Body of pancreas (tissue), 4 donors: ENCODE measurements at regions not wholly inside any gene's neighbourhood (a gene's known extent, or its start where the extent isn't known, plus 50 kb on each side); places are given as distances from the start of the nearest gene placed in this dataset.

Experiments used
- ATAC-seq: fragments of 150-250 bp; one replicate; pipeline ENCODE4 v1.9.1; 2016
- DNase-seq, 4 donors: peaks; one replicate each; pipeline ENCODE4 v3.0.0-alpha.2; 2019
- H3K27ac ChIP-seq, 4 donors: fragments of 200-600 bp; sonication (generic); 1 replicate in 3 of 4; 2 replicates in 1 of 4; pipeline versions ENCODE4 v1.5.1 to v1.6.1; 2016 to 2019; ENCODE audit warnings: mild to moderate bottlenecking in 1 of 4, mixed read lengths in 1 of 4, moderate library complexity in 1 of 4
- H3K27me3 ChIP-seq, 2 donors: fragments of 200-600 bp; sonication (generic); one replicate each; pipeline ENCODE4 v1.6.0; 2016; ENCODE audit warnings: mild to moderate bottlenecking in 1 of 2
- H3K36me3 ChIP-seq, 2 donors: fragments of 200-600 bp; sonication (generic); replicated peaks in 1 of 2; 2 replicates each; pipeline ENCODE4 v1.5.1; 2016; ENCODE audit warnings: low read depth in 2 of 2; ENCODE audit not compliant: insufficient read depth in 1 of 2
- H3K4me1 ChIP-seq: fragments of 200-600 bp; sonication (generic); one replicate; pipeline ENCODE4 v1.6.0; 2016
- H3K4me3 ChIP-seq, 2 donors: fragments of 200-600 bp; sonication (generic); 1 replicate in 1 of 2; 2 replicates in 1 of 2; pipeline ENCODE4 v1.5.1; 2016 to 2019
- H3K9me3 ChIP-seq, 3 donors: fragments of 200-600 bp; sonication (generic); 1 replicate in 2 of 3; 2 replicates in 1 of 3; pipeline ENCODE4 v1.5.1; 2016
- POLR2A ChIP-seq, 3 donors: fragments of 450-650 bp; IDR thresholded peaks; one replicate each; pipeline ENCODE4 v1.6.1; 2016; ENCODE audit warnings: antibody characterized with exemption in 3 of 3, mild to moderate bottlenecking in 2 of 3
- WGBS, 2 donors: methylation state at CpG; one replicate each; pipeline ENCODE4 v1.1.5; 2017; 5-methylcytosine and 5-hydroxymethylcytosine counted together
- intact Hi-C: fragments of 100-400 bp; cut with DNase I; formaldehyde crosslinking; loops from one replicate; pipeline ENCODE4 v1.15.1; 2023
- TF ChIP-seq, protein P1 (sequence below), 7 experiments: fragments of 450-650 bp in 4 of 7; fragments of 200-600 bp in 3 of 7; sonication (generic) in 3 of 7; IDR thresholded peaks; one replicate each; pipeline ENCODE4 v1.5.1; 2016 to 2019; ENCODE audit warnings: antibody characterized with exemption in 7 of 7

DNA sequence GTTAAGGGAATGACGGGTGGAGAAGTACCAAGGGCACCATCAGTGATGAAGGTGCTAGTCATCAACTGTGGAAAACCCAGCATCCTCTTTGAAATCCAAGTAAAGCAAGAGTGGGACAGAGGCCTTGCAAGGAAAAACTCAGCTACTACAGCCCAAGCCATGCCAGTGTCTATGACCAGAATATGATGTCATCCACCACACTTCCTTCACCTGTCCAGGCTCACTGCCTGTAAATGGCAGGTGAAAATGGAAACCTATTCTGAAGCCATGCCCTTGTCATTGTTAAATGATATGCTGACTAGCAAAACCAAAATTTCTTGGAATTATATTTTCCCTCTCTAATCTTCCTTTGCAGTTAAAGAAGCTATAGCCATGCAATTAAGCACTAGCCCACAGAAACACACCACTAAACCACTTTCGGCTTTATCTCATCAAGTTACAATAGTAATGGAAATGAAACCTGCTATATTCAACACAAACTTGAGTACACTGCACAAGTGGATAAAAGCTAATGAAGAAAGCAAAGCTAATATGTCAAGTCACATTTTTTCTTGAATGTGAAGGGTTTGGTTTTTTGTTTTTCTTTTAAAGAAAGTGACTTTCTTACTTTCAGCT lies 96.3 kb upstream of the RALGPS2 start:
- no peak for ATAC-seq
- intact Hi-C loops: no loop called here
- 86 to 91% methylated on average over 2 of the region's 2 CpGs for WGBS, 2 donors

DNA sequence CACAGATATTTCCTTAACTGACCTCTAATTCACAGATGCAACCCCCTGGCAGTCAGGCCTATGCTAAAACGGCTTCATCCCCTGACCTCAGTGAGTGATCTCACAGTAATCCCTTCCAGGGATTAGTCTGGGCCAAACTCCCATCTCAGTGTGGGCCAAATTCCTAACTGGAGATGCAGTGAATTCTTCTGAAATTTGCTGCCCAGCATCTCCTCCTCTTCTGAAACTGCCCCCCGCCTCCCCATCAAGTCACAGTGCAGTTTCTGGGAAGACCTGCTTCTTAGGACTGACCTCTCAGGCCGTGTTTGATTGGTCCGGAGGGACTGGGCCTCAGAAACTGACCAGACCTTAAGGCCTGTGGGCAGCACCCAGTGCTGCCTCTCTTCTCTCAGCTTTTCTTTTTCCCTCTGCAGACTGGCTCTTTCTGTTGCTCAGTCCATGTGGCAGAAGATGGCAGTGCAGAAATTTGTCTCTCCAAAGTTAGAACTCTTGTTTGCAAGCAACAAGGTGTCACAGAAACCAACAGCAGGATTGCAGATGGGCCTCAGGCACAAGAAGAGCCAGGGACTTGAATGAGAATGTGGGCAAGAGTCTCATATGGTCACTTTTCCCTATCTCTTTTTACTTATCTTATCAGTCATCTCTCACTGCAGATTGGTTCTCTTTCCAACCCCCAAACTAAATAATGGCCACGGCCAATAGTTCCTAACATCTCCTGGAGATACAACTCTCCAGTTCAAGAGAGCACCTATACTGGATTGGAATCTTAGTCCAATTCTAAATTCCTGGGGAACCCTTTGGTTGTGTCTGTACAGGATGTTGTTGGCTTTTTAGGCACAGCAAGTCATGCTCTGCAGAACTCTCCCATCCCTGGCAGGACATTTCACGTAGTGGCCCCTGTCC lies 95.5 kb upstream of the RALGPS2 start:
- Histone ChIP-seq H3K4me1 (no peaks in the 10 kb centered on the region), H3K27me3 (no peaks in the 10 kb centered on the region), H3K4me3 (no peak overlapping the region), H3K27ac (no peak overlapping the region), H3K9me3 (no peaks in the 10 kb centered on the region), H3K36me3 (no peaks in the 10 kb centered on the region)
- intact Hi-C loops: no loop called here
- TF ChIP-seq, protein P1, sequence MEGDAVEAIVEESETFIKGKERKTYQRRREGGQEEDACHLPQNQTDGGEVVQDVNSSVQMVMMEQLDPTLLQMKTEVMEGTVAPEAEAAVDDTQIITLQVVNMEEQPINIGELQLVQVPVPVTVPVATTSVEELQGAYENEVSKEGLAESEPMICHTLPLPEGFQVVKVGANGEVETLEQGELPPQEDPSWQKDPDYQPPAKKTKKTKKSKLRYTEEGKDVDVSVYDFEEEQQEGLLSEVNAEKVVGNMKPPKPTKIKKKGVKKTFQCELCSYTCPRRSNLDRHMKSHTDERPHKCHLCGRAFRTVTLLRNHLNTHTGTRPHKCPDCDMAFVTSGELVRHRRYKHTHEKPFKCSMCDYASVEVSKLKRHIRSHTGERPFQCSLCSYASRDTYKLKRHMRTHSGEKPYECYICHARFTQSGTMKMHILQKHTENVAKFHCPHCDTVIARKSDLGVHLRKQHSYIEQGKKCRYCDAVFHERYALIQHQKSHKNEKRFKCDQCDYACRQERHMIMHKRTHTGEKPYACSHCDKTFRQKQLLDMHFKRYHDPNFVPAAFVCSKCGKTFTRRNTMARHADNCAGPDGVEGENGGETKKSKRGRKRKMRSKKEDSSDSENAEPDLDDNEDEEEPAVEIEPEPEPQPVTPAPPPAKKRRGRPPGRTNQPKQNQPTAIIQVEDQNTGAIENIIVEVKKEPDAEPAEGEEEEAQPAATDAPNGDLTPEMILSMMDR (IDR thresholded peaks at IDR 0.05): no peak
- DNase-seq: peak in 1 of 4 donors; percentile 22
- ATAC-seq: no peak
- WGBS, 2 donors: 82 to 92% methylated on average over 6 of the region's 6 CpGs

More for the DNA sequence above, 96.3 kb upstream of the RALGPS2 start:
- no peaks in the 10 kb centered on the region for H3K27me3 ChIP-seq
- no peak overlapping the region for H3K4me3 ChIP-seq
- H3K4me1 ChIP-seq: no peaks in the 10 kb centered on the region
- DNase-seq: no peak
- no peak overlapping the region for H3K27ac ChIP-seq
- TF ChIP-seq POLR2A (IDR thresholded peaks at IDR 0.05): no peak
- TF ChIP-seq, protein P1 (IDR thresholded peaks at IDR 0.05): no peak
- H3K36me3 ChIP-seq: no peaks in the 10 kb centered on the region
- no peaks in the 10 kb centered on the region for H3K9me3 ChIP-seq

DNA sequence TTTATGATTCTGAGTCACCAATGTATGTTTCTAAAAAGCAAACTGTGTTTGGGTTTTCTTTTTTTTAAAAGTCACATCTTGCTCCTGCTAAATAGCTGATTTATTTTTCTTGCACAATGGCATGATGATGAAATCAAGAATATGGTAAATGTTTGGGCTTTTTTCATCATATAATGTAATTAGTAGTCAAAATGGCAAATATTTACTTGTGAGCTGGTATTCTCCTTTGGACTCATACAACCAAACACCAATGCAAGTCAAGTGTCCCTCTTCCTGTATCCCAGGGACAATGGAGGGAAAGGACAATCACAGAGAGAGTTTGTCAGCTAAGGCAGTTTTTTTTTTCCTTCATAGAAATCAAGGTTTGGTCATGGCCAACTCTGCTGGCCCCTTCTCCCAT lies 94.6 kb upstream of the RALGPS2 start:
- no peak for DNase-seq
- H3K4me3 ChIP-seq: no peak overlapping the region
- no peak overlapping the region for H3K27ac ChIP-seq
- H3K9me3 ChIP-seq: no peaks in the 10 kb centered on the region
- no peaks in the 10 kb centered on the region for H3K27me3 ChIP-seq
- no peaks in the 10 kb centered on the region for H3K4me1 ChIP-seq
- ATAC-seq: no peak
- H3K36me3 ChIP-seq: no peaks in the 10 kb centered on the region
- intact Hi-C loops: no loop called here
- TF ChIP-seq, protein P1 (IDR thresholded peaks at IDR 0.05): no peak
- no peak for TF ChIP-seq POLR2A (IDR thresholded peaks at IDR 0.05)

DNA sequence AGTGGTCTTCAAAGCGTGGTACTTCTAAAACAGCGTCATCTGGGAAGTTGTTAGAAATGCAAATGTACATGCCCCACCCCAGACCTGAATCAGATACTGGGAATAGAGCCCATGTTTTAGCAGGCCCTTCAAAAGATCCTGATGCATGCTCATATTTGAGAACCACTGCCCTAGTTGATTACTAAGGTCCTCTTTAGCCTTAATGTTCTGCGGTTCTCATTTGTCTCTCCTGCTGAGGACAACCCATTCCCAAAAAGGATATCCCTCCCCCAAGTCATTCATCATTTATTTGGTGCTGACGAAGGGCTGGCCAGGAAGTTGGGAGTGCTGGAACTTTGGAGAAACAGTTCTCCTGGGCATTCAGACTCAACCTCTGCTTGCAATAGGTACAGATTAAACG lies 92.4 kb upstream of the RALGPS2 start:
- Histone ChIP-seq H3K27ac (no peak overlapping the region), H3K36me3 (no peaks in the 10 kb centered on the region), H3K4me3 (no peak overlapping the region), H3K27me3 (no peaks in the 10 kb centered on the region), H3K9me3 (no peaks in the 10 kb centered on the region), H3K4me1 (no peaks in the 10 kb centered on the region)
- TF ChIP-seq, protein P1 (IDR thresholded peaks at IDR 0.05): no peak
- no peak for TF ChIP-seq POLR2A (IDR thresholded peaks at IDR 0.05)
- intact Hi-C loops: no loop called here
- ATAC-seq (no peak), DNase-seq (no peak)
- 60 to 75% methylated on average over 5 of the region's 5 CpGs for WGBS, 2 donors
